ENCODE measurements at regions not wholly inside any gene's neighbourhood (a gene's known extent, or its start where the extent isn't known, plus 50 kb on each side); places are given as distances from the start of the nearest gene placed in this dataset.

GRCh38 chr15:53208751-53209150, 418.6 kb upstream of the ONECUT1 start:
- TF ChIP-seq CTCF (IDR thresholded peaks at IDR 0.05) (no peak), MAX (IDR thresholded peaks at IDR 0.05) (no peak), POLR2A (IDR thresholded peaks at IDR 0.05; ENCODE audit: low read length) (no peak)
